ENCODE measurements at regions not wholly inside any gene's neighbourhood (a gene's known extent, or its start where the extent isn't known, plus 50 kb on each side); places are given as distances from the start of the nearest gene placed in this dataset.

- TF ChIP-seq CTCF (IDR thresholded peaks at IDR 0.05) (no peak), POLR2A (IDR thresholded peaks at IDR 0.05; ENCODE audit: low read depth) (no peak), POLR2AphosphoS5 (IDR thresholded peaks at IDR 0.05) (no peak), EP300 (IDR thresholded peaks at IDR 0.05) (no peak)
Observed at GRCh38 chr20:52843425-52843824, 128.7 kb upstream of the TSHZ2 start.

Measured in esophagus muscularis mucosa (tissue), 4 donors.